ENCODE measurements at regions not wholly inside any gene's neighbourhood (a gene's known extent, or its start where the extent isn't known, plus 50 kb on each side); places are given as distances from the start of the nearest gene placed in this dataset.

DNA sequence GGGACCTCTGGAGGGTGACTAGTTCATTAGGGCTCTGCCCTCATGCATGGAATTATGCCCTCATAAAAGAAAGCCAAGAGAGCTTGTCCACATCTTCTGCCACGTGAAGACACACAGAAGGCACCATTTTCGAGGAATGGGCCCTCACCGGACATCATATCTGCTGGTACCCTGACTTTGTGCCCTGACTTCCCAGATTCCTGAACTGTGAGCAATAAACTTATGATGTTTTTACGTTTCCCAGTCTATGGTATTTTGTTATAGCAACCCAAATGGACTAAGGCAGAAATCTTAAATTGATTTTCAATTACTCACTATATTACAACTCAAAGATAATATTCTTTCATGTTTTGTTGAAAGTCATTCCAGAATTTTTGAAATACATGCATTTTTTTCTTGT is 163.8 kb upstream of the PAPPA start:
- TF ChIP-seq EP300 (IDR thresholded peaks at IDR 0.05; ENCODE audit: borderline replicate concordance): no peak
- TF ChIP-seq, protein P1, sequence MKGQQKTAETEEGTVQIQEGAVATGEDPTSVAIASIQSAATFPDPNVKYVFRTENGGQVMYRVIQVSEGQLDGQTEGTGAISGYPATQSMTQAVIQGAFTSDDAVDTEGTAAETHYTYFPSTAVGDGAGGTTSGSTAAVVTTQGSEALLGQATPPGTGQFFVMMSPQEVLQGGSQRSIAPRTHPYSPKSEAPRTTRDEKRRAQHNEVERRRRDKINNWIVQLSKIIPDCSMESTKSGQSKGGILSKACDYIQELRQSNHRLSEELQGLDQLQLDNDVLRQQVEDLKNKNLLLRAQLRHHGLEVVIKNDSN (IDR thresholded peaks at IDR 0.05): no peak
- no peak for TF ChIP-seq YY1 (IDR thresholded peaks at IDR 0.05; ENCODE audit: low read depth)
- TF ChIP-seq, protein P2, sequence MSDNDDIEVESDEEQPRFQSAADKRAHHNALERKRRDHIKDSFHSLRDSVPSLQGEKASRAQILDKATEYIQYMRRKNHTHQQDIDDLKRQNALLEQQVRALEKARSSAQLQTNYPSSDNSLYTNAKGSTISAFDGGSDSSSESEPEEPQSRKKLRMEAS (IDR thresholded peaks at IDR 0.05): no peak
- TF ChIP-seq RAD21 (IDR thresholded peaks at IDR 0.05; ENCODE audit: low read depth): no peak
- TF ChIP-seq, protein P3, sequence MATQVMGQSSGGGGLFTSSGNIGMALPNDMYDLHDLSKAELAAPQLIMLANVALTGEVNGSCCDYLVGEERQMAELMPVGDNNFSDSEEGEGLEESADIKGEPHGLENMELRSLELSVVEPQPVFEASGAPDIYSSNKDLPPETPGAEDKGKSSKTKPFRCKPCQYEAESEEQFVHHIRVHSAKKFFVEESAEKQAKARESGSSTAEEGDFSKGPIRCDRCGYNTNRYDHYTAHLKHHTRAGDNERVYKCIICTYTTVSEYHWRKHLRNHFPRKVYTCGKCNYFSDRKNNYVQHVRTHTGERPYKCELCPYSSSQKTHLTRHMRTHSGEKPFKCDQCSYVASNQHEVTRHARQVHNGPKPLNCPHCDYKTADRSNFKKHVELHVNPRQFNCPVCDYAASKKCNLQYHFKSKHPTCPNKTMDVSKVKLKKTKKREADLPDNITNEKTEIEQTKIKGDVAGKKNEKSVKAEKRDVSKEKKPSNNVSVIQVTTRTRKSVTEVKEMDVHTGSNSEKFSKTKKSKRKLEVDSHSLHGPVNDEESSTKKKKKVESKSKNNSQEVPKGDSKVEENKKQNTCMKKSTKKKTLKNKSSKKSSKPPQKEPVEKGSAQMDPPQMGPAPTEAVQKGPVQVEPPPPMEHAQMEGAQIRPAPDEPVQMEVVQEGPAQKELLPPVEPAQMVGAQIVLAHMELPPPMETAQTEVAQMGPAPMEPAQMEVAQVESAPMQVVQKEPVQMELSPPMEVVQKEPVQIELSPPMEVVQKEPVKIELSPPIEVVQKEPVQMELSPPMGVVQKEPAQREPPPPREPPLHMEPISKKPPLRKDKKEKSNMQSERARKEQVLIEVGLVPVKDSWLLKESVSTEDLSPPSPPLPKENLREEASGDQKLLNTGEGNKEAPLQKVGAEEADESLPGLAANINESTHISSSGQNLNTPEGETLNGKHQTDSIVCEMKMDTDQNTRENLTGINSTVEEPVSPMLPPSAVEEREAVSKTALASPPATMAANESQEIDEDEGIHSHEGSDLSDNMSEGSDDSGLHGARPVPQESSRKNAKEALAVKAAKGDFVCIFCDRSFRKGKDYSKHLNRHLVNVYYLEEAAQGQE (IDR thresholded peaks at IDR 0.05; ENCODE audit: low read depth): no peak
- no peak for TF ChIP-seq TAF1 (IDR thresholded peaks at IDR 0.05; ENCODE audit: low read depth)
- TF ChIP-seq NFIC (IDR thresholded peaks at IDR 0.05): no peak
- no peak for TF ChIP-seq TCF12 (IDR thresholded peaks at IDR 0.05; ENCODE audit: low read depth)
- no peak for TF ChIP-seq CREB1 (IDR thresholded peaks at IDR 0.05; ENCODE audit: low read depth)
